GM19438 (cell line): ENCODE measurements at regions not wholly inside any gene's neighbourhood (a gene's known extent, or its start where the extent isn't known, plus 50 kb on each side); places are given as distances from the start of the nearest gene placed in this dataset.
"Not testable (repeated sequence)": the region's sequence is repeated elsewhere in the genome, so short reads cannot be mapped to it uniquely, and the experiment has no call there.

Experiments used
- ATAC-seq: cut with Tn5 transposase; IDR thresholded peaks from one replicate; pipeline ENCODE4 v1.9.1; 2021; ENCODE audit warnings: low read depth; ENCODE audit not compliant: unreplicated experiment

DNA sequence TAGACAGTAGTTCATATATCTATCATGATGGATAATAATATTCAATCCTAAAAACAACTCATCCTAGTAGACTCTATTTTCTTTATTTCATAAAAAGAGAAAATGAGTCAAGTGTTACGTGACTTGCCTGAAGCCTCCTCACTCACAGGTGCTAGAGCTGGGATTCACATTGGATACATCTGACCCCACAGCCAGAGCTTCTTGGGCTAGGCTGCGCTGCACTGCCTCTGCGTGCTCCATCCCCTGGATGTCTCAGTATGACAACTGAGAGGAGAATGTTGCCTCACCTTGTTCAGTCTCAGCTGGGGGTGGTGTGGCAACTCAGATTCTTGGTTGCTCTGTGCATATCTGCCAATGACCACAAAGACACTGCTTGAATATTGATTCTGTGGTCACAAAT, 286.6 kb downstream of the LIG4 start:
- ATAC-seq: no peak

DNA sequence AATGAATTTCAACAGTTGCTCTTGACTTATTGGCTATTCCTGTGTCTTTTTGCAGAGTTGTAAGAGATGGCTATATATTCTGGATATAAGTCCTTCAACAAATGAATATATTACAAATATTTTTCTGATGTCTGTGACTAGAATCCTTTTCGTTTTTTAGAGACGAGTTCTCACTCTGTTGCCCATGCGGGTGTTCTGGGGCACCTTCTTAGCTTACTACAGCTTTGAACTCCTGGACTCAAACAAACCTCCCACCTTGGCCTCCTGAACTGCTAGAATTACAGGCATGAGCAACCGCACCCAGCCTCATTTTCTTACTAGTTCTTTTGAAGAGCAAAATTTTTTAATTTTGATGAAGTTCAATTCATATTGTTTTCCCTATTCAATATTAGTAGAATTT, 287.8 kb downstream of the LIG4 start:
- ATAC-seq: no peak

DNA sequence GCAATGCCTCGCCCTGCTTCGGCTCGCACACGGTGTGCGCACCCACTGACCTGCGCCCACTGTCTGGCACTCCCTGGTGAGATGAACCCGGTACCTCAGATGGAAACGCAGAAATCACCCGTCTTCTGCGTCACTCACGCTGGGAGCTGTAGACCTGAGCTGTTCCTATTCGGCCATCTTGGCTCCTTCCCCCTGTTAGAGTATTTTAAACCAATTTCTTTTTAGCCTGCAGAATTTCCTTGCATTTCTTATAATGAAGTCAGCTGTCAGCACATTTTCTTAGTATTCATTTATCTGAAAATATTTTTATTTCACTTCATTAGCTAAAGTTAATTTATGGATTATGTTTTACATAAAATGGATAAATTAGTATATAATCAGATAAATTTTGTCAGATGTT, 288.8 kb downstream of the LIG4 start:
- ATAC-seq: not testable (repeated sequence)

DNA sequence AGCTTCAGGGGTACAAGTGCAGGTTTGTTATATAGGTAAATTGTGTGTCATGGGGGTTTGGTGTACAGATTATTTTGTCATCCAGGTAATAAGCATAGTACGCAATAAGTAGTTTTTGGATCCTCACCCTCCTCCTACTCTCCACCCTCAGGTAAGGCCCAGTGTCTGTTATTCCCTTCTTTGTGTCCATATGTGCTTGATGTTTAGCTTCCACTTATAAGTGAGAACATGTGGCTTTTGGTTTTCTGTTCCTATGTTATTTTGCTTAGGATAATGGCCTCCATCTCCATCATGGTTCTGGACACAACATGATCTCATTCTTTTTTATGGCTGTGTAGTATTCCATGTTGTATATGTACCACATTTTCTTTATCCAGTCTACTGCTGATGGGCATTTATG, 298.4 kb downstream of the LIG4 start:
- not testable (repeated sequence) for ATAC-seq

DNA sequence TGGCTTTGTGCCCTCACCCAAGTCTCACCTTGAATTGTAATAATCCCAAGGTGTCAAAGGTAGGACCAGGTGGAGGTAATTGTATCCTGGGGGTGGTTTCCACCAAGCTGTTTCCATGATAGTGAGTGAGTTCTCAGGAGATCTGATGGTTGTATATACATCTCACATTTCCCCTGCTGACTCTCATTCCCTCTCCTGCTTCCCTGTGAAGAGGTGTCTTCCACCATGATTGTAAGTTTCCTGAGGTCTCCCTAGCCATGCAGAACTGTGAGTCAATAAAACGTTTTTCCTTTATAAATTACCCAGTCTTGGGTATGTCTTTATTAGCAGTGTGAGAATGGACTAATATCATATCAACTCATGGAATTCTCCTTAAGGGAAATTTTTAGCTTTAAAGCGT, 302.6 kb downstream of the LIG4 start:
- no peak for ATAC-seq

DNA sequence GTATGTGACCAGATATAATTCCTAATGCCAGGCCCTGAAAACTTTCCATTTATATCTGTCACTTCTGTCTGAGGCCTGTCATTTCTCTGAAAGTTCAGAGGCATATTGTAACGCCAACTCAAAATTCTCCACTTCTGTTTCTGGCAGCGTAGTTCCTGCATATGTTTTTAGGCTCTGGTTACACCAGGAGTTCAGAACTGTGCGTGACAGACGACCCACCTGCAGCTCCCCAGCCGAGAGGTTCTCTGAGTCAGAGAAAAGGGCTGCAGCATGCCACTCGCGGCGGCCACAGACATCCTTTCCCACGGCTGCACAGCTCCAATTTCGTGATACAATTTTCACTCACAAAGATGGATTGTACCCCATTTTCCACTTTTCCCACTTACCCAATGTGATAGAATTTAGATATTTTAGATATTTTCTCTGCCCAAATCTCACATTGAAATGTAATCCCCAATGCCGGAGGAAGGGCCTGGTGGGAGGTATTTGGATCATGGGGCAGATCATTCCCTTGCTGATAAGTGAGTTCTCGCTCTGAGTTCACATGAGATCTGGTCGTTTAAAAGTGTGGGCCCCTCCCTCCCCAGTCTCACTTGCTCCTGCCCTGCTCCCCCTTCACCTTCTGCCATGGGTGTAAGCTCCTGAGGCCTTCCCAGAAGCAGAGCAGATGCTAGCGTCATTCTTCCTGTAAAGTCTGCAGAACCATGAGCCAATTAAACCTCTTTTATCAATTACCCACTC, 308.1 kb downstream of the LIG4 start:
- ATAC-seq: no peak

DNA sequence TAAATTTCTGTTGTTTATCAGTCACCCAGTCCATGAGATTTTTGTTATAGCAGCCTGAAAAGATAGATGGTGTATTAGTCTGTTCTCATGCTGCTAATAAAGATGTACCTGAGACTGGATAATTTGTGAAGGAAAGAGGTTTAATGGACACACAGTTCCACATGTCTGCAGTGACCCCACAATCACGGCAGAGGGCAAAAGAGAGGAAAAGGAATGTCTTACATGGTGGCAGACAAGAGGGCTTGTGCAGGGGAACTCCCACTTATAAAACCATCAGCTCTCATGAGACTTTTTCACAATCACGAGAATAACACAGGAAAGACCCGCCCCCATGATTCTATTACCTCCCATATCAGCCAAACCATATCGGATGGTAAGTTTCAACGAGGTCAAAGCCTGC, 309.2 kb downstream of the LIG4 start:
- ATAC-seq: no peak

DNA sequence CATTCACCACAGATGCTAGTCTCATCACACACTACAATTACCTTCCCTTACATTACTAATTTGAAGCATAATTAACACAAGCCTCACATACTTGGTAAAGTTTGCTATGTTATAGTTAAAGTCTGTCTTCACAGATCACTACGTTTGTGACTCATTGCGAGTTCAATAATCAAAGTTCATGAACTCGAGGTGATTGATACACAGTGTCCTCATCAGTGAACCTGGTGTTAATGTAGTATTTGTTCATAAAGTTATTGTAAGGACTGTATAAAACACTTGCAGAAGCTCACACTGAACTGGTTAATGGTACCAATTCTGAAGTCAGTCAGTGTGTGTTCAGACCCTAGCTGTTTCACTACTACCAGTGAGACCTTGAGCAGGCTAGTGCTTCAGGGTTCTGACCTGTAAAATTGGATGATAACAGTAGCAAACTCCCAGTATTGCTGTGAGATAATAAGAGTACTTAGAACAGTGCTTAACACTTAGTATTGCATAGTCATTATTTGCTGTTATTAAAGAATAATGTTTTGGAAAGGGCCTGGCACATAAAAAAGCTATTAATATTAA, 313.3 kb downstream of the LIG4 start:
- no peak for ATAC-seq

DNA sequence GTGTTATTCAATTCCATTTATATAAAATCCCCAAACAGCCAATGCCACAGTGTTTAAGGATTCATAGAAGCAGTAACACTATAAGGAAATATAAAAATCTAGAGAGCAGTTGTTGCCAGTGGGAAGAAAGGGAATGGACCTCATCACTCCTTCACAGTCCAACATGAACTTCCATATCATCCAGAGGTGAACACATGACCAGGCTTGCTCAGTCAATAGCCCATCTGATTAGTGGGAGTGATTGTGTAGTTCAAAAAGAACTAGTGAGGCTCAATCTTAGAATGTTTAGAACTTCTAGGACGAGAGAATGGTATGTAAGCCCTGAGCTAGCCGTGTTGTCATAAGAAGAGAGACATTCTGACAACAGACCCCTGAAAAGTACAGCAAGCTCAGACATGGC, 314.1 kb downstream of the LIG4 start:
- no peak for ATAC-seq

DNA sequence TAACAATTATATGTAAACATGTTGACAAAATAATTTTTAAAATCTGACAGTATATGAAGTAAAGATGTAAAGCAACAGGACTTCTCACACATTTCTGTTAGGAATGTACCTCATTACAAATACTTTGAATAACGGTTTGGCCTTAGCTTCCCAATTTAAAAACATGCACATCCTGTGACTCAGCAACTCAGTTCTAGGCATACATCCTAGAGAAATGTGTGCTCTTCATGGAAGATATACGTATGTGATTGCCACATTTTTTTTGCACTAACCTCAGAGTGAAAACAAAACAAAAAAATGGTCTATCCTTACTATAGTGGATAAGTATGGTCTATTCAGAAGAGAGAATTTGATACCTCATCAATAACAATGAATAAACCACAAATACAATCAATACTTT, 314.6 kb downstream of the LIG4 start:
- ATAC-seq: no peak

DNA sequence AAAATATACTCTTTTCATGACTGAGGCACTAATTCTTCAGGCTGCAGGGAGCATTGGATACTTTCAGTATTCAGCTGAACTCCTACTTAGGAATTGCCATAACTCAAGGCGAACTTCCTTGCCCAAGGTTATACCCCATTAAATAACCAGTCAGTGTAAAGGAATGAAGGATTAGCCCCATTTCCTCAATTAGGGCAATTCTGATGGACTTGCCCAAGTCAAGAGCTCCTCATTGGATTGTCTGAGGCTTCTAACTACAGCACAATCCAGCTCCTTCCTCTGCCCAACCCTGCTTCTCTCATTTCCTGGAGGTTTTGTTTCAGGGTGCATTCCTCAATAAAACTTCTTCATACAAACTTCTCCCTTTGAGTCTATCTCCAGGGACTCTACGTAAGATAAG, 329.2 kb downstream of the LIG4 start:
- no peak for ATAC-seq

DNA sequence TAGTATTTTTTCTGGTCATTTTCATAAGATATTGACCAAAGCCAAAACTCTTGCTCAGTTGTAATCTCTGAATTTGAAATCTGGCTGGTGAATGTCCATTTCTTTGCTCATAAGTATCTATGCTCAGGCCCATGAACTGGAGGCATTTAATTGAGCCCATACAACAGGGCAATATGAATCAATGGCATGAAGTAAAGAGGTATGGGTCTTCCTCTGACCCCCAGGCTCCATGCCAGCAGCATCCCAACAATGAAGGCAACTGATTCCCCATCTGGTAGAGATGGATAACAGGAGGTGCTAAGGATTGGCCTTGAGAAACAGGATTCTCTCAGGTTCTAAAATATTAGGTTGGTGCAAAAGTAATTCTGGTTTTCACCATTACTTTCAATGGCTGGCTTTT, 330.8 kb downstream of the LIG4 start:
- ATAC-seq: no peak

DNA sequence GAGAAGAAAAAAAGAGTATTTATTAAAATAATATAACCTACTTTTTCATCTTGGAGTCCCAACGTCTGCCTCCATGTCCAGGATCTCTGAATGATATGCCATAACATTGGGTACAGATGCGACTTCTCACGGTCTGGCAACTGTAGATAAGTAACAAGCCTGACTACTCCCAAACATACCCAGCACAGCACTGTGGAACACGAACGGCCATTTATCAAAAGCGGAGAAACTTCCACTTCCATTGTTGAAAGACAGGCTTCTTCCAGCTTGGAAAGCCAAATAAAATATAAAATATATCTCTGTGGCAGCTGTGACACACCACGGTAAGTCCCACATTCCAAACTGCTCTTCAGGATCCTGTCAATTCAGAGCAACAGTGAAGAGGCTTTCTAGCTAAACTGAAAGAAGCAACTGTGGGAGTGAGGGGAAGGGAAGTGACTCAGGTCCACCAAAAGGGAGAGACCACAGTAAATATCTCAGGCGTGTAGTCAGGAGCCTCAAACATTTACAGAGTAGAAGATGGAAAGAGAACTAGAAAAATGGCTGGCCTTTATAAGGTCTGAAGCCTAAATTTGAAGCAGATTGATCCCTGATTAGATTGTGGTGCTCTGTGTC, 331.7 kb downstream of the LIG4 start:
- no peak for ATAC-seq

DNA sequence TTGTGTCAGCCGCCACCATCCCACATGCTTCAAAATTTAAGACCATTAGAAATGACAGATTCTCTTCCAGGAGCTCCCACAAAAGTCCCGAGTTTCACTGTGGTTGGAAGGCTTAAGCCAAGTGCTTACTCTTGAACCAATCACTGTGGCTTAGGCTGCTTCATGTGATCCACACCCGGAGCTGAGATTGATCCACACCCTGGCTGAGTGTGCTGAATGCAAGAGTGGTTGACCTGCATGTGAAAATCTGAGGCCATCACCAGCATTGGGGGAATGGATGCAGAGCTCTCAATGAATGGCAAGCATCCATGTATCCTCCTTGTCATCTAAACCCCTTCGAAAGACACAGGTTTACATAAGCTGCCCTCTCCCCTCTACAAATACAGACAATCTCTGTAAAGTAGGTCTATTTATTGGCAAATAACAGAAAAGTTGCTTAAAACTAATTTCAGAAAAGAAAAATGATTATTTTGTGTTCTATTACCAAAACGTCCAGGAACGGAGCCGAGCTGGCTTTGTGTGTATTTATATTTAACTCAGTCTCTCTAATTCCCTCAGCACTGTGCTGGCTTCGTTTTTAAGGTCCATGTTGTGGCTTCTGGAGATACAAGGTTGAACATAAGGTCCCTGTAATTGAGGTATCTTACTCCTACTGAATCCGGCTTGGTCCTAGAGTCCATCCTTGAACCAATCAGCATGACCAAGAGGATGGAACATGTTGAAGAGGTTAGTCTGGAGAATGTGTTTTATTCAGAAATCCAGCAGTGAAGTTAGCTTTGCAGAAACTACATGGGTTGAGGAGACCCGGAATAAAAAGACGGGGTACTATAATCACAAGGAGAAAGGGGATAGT, 332.4 kb downstream of the LIG4 start:
- ATAC-seq: no peak

DNA sequence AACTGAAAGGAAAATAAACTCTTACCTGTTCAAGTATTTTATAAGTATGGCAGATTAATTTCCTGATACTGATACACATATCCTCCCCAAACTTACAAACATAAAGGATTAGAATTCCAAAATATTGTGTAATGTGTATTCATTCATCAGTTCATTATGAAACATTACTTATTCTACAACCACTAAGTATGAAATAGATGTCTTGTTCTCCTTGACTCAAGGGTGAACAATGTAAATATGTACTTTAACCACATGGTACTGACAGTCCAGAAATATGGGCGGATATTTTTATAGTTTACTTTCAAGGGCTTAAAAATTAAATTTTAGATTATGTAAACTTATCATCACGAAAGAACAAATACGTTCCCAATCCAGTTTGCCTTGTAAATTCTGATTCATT, 334.0 kb downstream of the LIG4 start:
- no peak for ATAC-seq

DNA sequence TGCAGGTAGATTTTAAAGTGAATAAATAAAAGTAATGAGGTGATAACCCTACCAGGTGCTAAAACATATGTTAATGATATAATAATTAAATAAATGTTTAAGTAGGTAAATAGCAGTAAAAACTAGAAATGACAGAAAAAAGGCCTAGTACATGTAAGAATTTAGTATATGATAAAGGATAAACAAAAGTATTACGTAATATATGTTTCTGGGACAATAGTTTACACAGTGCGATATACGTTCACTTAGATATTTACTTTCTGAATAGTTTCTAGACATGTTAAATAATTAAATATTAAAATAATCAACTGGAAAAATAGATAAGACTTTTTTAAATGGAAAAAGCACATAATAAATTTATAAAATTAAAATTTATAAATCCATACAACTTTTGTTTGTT, 340.9 kb downstream of the LIG4 start:
- no peak for ATAC-seq

DNA sequence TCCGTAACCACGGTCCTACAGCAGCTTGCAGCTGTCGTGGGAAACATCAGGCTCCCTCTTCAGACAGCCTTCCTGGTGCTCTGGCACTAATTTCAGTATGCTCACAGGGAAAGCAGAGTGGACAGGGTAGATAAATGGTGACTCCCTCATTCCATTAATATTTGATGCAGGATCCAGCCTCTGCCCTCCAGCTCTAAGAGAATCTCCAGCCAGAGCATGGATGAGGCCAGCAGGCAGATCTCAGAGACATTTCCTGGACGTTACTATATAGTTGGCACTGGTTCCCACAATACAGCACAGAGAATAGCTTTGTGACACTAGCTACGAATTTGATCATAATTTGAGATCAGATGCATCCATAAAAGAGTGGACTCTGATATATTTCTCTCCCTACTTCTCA, 341.4 kb downstream of the LIG4 start:
- no peak for ATAC-seq

DNA sequence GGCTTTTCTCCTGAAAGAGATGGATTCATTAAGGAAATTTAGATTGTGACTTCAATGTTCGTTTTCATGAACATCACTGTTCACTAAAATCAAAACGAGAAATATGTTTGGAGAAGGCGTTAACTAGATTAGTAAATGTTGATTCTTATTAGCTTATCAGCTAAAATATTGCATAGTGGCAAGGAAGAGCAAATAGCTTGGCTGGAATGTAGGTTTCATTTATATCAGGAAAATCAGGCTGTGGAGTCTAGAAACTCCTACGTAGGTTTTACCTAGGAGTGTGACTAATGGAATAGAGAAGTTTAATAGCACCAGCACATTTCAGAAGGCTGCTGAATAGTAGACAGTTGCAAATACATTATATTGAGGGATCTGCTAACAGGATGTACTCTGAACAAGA, 344.9 kb downstream of the LIG4 start:
- no peak for ATAC-seq

DNA sequence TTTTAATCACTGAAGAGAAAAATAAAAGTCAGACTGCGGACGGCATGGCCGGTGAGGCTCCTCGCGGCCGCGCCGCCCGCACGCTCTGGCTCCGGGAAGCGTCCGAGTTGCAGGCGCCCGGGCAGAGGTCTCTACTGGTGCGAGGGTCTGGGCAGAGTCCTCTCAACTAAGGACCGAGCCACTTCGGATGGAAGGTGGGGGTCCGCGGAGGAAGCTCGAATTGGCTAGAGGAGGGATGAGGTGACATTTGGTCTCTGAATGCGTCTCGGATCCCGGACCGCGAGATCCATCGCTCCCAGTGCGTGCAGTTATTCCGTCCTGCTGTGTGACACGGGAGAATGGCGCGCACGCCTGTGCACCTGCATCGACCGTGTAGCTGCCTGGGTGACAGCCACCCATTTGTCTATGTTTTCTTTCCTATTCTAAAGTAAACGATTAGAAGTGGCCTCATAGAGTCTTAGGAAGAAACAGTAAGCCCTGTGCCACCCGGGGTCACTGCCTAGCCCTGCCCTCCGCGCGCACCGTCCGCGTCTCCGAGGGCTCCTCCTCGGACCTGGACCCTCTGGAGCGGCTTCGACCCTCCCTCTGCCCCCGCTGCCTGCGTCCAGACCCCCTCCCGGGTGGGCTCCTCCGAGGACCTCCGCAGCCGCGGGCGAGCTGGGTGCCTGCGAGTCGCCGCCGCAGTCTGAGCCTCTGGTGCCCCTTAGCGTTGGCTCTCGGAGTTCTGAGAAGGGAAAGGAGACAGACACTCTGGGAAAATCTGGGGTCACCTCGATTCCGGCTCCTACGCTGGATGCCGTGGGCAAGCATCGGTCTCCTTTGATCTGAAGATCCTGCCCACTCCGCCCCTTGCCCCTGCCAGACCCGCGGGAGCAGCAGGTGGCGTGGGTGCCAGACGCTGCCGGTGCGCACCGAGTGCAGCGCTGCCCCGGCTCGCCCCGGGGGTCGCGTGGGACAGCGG, 347.4 kb downstream of the LIG4 start:
- no peak for ATAC-seq

DNA sequence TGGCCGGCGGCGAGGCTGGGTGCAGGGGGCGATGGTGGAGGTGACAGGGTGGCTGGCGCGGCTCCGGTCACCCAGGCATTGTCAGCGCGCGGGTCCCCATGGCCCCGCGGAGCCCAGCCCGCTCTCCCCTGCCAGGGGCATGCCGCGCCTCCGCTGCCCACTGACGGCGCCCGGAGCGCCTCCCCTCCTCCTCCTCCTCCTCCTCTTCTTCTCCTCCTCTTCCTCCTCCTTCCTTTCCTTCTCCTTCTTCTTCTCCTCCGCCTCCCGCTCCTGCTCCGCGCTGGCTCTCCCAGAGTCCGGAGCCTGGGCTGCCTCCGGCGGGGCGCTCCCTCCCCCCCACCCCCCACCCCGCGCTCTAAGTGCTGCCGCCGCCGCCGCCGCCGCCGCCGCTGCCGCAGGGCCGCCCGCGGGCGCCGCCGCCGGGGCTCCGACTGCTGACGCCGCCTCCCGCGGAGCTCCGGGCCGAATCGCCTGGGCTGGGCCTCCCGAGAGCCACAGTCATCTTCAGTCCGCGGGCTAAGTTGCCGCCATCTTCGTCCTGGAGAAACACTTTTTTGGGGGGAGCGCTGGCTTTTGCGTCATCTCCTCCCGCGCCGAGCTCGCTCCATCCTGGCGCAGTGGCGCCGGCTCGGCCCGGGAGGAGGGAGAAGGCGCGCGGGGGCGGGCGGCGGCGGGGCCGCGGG, 348.3 kb downstream of the LIG4 start:
- no peak for ATAC-seq
